K562 (cell line): ENCODE measurements at regions not wholly inside any gene's neighbourhood (a gene's known extent, or its start where the extent isn't known, plus 50 kb on each side); places are given as distances from the start of the nearest gene placed in this dataset.

Experiments
- ATAC-seq: fragments of 200-7000 bp; cut with Tn5 transposase; 3 replicates; pipeline ENCODE4 v1.9.1; 2020; ENCODE audit warnings: moderate library complexity
- BruUV-seq: library from RNA; stranded (reverse); fragments of 400-500 nt; replicated peaks from 2 replicates; lab custom pipeline; 2021; lab: Mats Ljungman, UMichigan
- CTCF ChIA-PET: fragments of 300-600 bp; formaldehyde crosslinking; extraction: SDS; loops from one replicate; lab custom pipeline; 2021; ENCODE audit warnings: low intra/inter-chr PET ratio; lab: Yijun Ruan, JAX
- POLR2A ChIA-PET: fragments of 300-600, 350-650 bp; sonication (Branson Sonifier 250); formaldehyde crosslinking; extraction: SDS; loops from one replicate; lab custom pipeline; 2021; ENCODE audit warnings: antibody characterized with exemption, inconsistent platforms; lab: Yijun Ruan, JAX
- DNase-seq, 4 experiments: peaks; one replicate each; pipeline versions ENCODE4 v3.0.0 to v3.0.0-alpha.2; 2011 to 2018; ENCODE audit warnings: low spot score in 3 of 4, mixed read lengths in 3 of 4; ENCODE audit errors: extremely low read depth in 1 of 4
- FAIRE-seq: peaks from 2 replicates; lab custom pipeline; 2011; peaks lifted over from hg19 to GRCh38; lab: Jason Lieb, UNC
- H2AFZ ChIP-seq: 2 replicates; pipeline ENCODE4 v1.6.0; 2011; ENCODE audit warnings: low read depth, low read length, control low read depth, inconsistent platforms
- H3K27ac ChIP-seq: fragments of 200-600 bp; 3 replicates; pipeline ENCODE4 v1.8.0; 2011; ENCODE audit warnings: low read depth, mild to moderate bottlenecking, control low read depth, inconsistent platforms, low read length, moderate library complexity, mixed read lengths; ENCODE audit errors: extremely low read depth
- H3K27me3 ChIP-seq, 2 experiments: fragments of 300-600 bp in 1 of 2; 2 replicates in 1 of 2; 3 replicates in 1 of 2; pipeline versions ENCODE4 v1.6.0 to v1.8.0; 2011; ENCODE audit warnings: inconsistent platforms in 2 of 2, low read length in 2 of 2, mild to moderate bottlenecking in 1 of 2, mixed read lengths in 1 of 2, moderate library complexity in 1 of 2; ENCODE audit not compliant: control insufficient read depth in 2 of 2, insufficient read depth in 2 of 2
- H3K36me3 ChIP-seq: fragments of 300-600 bp; 3 replicates; pipeline ENCODE4 v1.8.0; 2011; ENCODE audit warnings: mild to moderate bottlenecking, low read length, inconsistent platforms; ENCODE audit not compliant: control insufficient read depth, insufficient read depth
- H3K4me1 ChIP-seq, 2 experiments: fragments of 200-600 bp in 1 of 2; replicated peaks in 1 of 2; 2 replicates in 1 of 2; 3 replicates in 1 of 2; pipeline versions ENCODE4 v1.5.1 to v1.8.0; 2011; ENCODE audit warnings: inconsistent platforms in 2 of 2, low read length in 2 of 2, mild to moderate bottlenecking in 1 of 2, mixed read lengths in 1 of 2, moderate library complexity in 1 of 2; ENCODE audit not compliant: control insufficient read depth in 2 of 2, insufficient read depth in 2 of 2
- H3K4me2 ChIP-seq: 2 replicates; pipeline ENCODE4 v1.6.1; 2011; ENCODE audit warnings: low read length, control low read depth, inconsistent platforms, mixed read lengths; ENCODE audit not compliant: insufficient read depth
- H3K4me3 ChIP-seq: fragments of 200-600 bp; sonication (generic), shearing (Covaris generic); 2 replicates; pipeline ENCODE4 v1.5.1; 2016; ENCODE audit warnings: control low read depth, inconsistent platforms
- H3K79me2 ChIP-seq: fragments of 200-600 bp; 3 replicates; pipeline ENCODE4 v1.8.0; 2011; ENCODE audit warnings: low read length, inconsistent platforms; ENCODE audit not compliant: control insufficient read depth, insufficient read depth
- H3K9ac ChIP-seq, 2 experiments: 2 replicates each; pipeline versions ENCODE4 v1.6.0 to v1.6.1; 2011; ENCODE audit warnings: low read depth in 2 of 2, low read length in 2 of 2, control low read depth in 1 of 2, inconsistent platforms in 1 of 2, mild to moderate bottlenecking in 1 of 2, mixed read lengths in 1 of 2; ENCODE audit not compliant: insufficient read depth in 1 of 2
- H3K9me1 ChIP-seq: one replicate; pipeline ENCODE4 v1.6.0; 2011; ENCODE audit warnings: inconsistent platforms, mild to moderate bottlenecking, low read length, moderate library complexity; ENCODE audit not compliant: control insufficient read depth, insufficient read depth
- H3K9me3 ChIP-seq: replicated peaks from 2 replicates; pipeline ENCODE4 v1.5.1; 2011; ENCODE audit warnings: low read depth, low read length, inconsistent platforms; ENCODE audit not compliant: control insufficient read depth, insufficient read depth
- H4K20me1 ChIP-seq: replicated peaks from 2 replicates; pipeline ENCODE4 v1.6.1; 2011; ENCODE audit warnings: low read length, inconsistent platforms, mixed read lengths; ENCODE audit not compliant: control insufficient read depth, insufficient read depth
- BCL6 ChIP-seq: fragments of 250-450 bp; sonication (Bioruptor Pico); IDR thresholded peaks from 2 replicates; pipeline ENCODE4 v1.4.0; 2020
- BDP1 ChIP-seq: IDR thresholded peaks from 3 replicates; pipeline ENCODE4 v1.6.1; 2011; ENCODE audit not compliant: insufficient read length, insufficient read depth
- CBX1 ChIP-seq: sonication (generic); IDR thresholded peaks from 2 replicates; pipeline ENCODE4 v1.6.1; 2016; ENCODE audit warnings: antibody characterized with exemption, low read depth, mild to moderate bottlenecking
- CBX3 ChIP-seq, 2 experiments: IDR thresholded peaks; 1 replicate in 1 of 2; 2 replicates in 1 of 2; pipeline ENCODE4 v1.6.1; 2012; ENCODE audit warnings: inconsistent platforms in 2 of 2, low read length in 2 of 2, borderline replicate concordance in 1 of 2, control low read depth in 1 of 2
- CTBP1 ChIP-seq: fragments of 450-650 bp; IDR thresholded peaks from 2 replicates; pipeline ENCODE4 v1.6.1; 2016; ENCODE audit warnings: borderline replicate concordance
- FOXO4 ChIP-seq: fragments of 450-650 bp; formaldehyde crosslinking; IDR thresholded peaks from 2 replicates; pipeline ENCODE4 v1.4.0; 2020; ENCODE audit warnings: mild to moderate bottlenecking, moderate library complexity
- MTF1 ChIP-seq: fragments of 250-450 bp; sonication (Bioruptor Pico); IDR thresholded peaks from 2 replicates; pipeline ENCODE4 v1.9.0; 2021; ENCODE audit warnings: moderate library complexity, mild to moderate bottlenecking, inconsistent platforms, borderline replicate concordance
- PHF21A ChIP-seq: fragments of 450-650 bp; IDR thresholded peaks from 2 replicates; pipeline ENCODE4 v1.6.1; 2017; ENCODE audit warnings: low read depth, borderline replicate concordance
- PPARD ChIP-seq: fragments of 250-450 bp; sonication (Bioruptor Pico); IDR thresholded peaks from 2 replicates; pipeline ENCODE4 v1.8.0; 2022; ENCODE audit warnings: inconsistent platforms, mild to moderate bottlenecking, moderate library complexity
- PURB ChIP-seq: sonication (generic); formaldehyde crosslinking; IDR thresholded peaks from 2 replicates; pipeline ENCODE4 v1.9.0; 2021; ENCODE audit warnings: low read depth, mild to moderate bottlenecking, missing genetic modification reagents
- TCF7 ChIP-seq: sonication (generic); IDR thresholded peaks from 2 replicates; pipeline ENCODE4 v1.6.1; 2016; ENCODE audit warnings: antibody characterized with exemption, borderline replicate concordance
- VEZF1 ChIP-seq: fragments of 200-800 bp; sonication (Bioruptor generic); IDR thresholded peaks from 2 replicates; pipeline ENCODE4 v1.6.1; 2017; ENCODE audit warnings: missing genetic modification characterization, missing compliant biosample characterization
- XRCC5 ChIP-seq: fragments of 200-400 bp; formaldehyde crosslinking; IDR thresholded peaks from 2 replicates; pipeline ENCODE4 v1.6.1; 2017; ENCODE audit warnings: low read depth, mild to moderate bottlenecking, low read length
- ZFP1 ChIP-seq: fragments of 450-650 bp; formaldehyde crosslinking; IDR thresholded peaks from 2 replicates; pipeline ENCODE4 v1.4.0; 2020; ENCODE audit warnings: mild to moderate bottlenecking, mixed read lengths
- ZNF347 ChIP-seq: fragments of 450-650 bp; formaldehyde crosslinking; IDR thresholded peaks from 2 replicates; pipeline ENCODE4 v1.4.0; 2020; ENCODE audit warnings: low read depth, mild to moderate bottlenecking, moderate library complexity
- WGBS: fragments of 100-300 bp; shearing (Covaris generic); methylation state at CpG from one replicate; pipeline ENCODE4 v1.1.6; 2016; ENCODE audit warnings: low coverage, mixed read lengths; ENCODE audit not compliant: insufficient coverage; ENCODE audit errors: missing lambda C conversion rate; 5-methylcytosine and 5-hydroxymethylcytosine counted together
- in situ Hi-C: fragments of 300-500 bp; cut with MboI; formaldehyde crosslinking; loops from 4 replicates; pipeline ENCODE4 v1.15.0; 2018; ENCODE audit warnings: inconsistent platforms, mixed read lengths
- intact Hi-C: fragments of 100-400 bp; cut with micrococcal nuclease; formaldehyde crosslinking; loops from 2 replicates; pipeline ENCODE4 v1.14.2; 2022

DNA sequence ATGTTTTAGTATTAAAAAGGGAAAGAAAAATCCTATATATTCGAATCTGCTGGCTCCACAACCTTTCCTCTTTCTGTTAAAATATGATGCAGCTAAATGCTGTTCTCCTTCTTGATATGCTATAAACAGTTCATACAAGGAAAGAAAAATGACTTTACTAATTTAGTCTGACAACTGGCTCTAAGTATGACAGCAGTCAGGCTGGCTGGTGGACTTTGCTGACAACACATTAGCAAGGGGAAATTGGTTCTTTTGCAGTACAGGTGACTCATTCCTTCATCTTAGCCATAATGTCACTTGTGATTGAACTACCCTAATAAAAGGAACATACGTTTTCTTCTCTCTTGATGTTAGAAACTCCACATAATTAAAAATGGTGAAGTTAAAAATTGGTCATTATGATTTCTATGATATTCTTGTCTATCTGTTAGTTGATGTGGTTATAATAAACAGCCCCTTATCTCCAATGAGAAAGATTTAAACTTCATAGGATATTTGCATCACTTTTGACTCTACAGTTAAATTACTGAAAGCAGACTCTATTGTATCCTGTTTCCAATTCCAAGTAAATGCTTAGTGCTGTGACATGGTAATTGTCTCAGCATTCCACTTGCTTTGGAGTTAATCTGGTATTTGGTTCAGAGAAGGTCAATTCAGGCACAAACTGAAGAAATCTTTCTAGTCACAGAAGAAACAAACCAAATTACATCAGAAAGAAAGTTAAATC lies 315.3 kb upstream of the GULP1 start:
- Histone ChIP-seq H3K27ac (no peak overlapping the region), H3K79me2 (no peaks in the 10 kb centered on the region), H3K4me2 (no peak overlapping the region), H4K20me1 (no peaks in the 10 kb centered on the region), H3K9me1 (no peaks in the 10 kb centered on the region), H2AFZ (no peak overlapping the region), H3K4me1 (no peaks in the 10 kb centered on the region), H3K9me3 (no peaks in the 10 kb centered on the region), H3K4me3 (no peak overlapping the region), H3K9ac (no peak overlapping the region), H3K27me3 (no peaks in the 10 kb centered on the region), H3K36me3 (no peaks in the 10 kb centered on the region)
- in situ Hi-C loops (no loop called here), intact Hi-C loops (no loop called here)
- ChIA-PET POLR2A (no interaction called here), CTCF (no interaction called here)
- ATAC-seq (no peak), FAIRE-seq (no peak), DNase-seq (no peak)
- no TSS peak for BruUV-seq
- 0% methylated on average over 2 of the region's 2 CpGs for WGBS
- TF ChIP-seq BCL6 (CRISPR knock-in tag), result no peak

DNA sequence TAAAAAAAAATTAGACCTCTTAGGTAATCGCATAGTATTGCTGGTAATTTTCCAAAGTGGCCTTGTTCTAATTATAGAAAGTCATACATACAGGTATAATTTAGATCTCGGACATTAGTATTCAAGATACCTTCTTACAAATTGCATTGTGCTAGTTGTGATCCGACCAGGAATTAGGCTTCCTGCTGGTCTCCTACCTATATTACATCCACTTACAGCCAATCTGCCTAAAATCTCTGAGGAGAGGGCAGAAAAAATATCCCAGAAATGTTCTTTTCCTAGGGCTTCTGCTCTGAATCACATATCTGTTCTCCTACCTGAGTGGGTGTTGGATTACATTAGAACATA lies 314.7 kb upstream of the GULP1 start:
- no peak overlapping the region for H3K4me2 ChIP-seq
- ChIA-PET CTCF (no interaction called here), POLR2A (no interaction called here)
- no peak for ATAC-seq
- 0% methylated on average over 3 of the region's 3 CpGs for WGBS
- FAIRE-seq, result no peak
- no peaks in the 10 kb centered on the region for H3K79me2 ChIP-seq
- intact Hi-C loops, result no loop called here
- H3K9ac ChIP-seq, result no peak overlapping the region
- no TSS peak for BruUV-seq
- DNase-seq, result no peak
- H4K20me1 ChIP-seq, result no peaks in the 10 kb centered on the region
- H3K4me1 ChIP-seq, result no peaks in the 10 kb centered on the region
- no peaks in the 10 kb centered on the region for H3K36me3 ChIP-seq
- H2AFZ ChIP-seq, result no peak overlapping the region
- in situ Hi-C loops, result no loop called here
- H3K4me3 ChIP-seq, result no peak overlapping the region
- no peaks in the 10 kb centered on the region for H3K27me3 ChIP-seq
- no peak overlapping the region for H3K27ac ChIP-seq
- H3K9me3 ChIP-seq, result no peaks in the 10 kb centered on the region
- no peaks in the 10 kb centered on the region for H3K9me1 ChIP-seq
- TF ChIP-seq CBX3 (IDR thresholded peaks at IDR 0.05; ENCODE audit: borderline replicate concordance in 1 of 2, low read length in 2 of 2), result no peak
- no peak for TF ChIP-seq TCF7
- no peak for TF ChIP-seq PURB
- no peak for TF ChIP-seq PPARD (CRISPR knock-in tag)
- no peak for TF ChIP-seq FOXO4
- TF ChIP-seq PHF21A, result no peak
- no peak for TF ChIP-seq ZFP1
- no peak for TF ChIP-seq BDP1
- no peak for TF ChIP-seq ZNF347
- TF ChIP-seq CBX1, result no peak
- TF ChIP-seq VEZF1 (CRISPR knock-in tag), result no peak
- TF ChIP-seq XRCC5, result no peak
- TF ChIP-seq CTBP1, result no peak
- no peak for TF ChIP-seq MTF1 (CRISPR knock-in tag)
